Kidney epithelial cell (primary cell): ENCODE measurements at regions not wholly inside any gene's neighbourhood (a gene's known extent, or its start where the extent isn't known, plus 50 kb on each side); places are given as distances from the start of the nearest gene placed in this dataset.

Source experiments
- DNase-seq: peaks from one replicate; pipeline ENCODE4 v3.0.0-alpha.2; 2010; ENCODE audit warnings: low read depth
- H3K27me3 ChIP-seq: 2 replicates; pipeline ENCODE4 v1.6.0; 2011; ENCODE audit warnings: low read length; ENCODE audit not compliant: control insufficient read depth, insufficient read depth
- H3K36me3 ChIP-seq: 2 replicates; pipeline ENCODE4 v1.5.1; 2011; ENCODE audit warnings: low read length; ENCODE audit not compliant: control insufficient read depth, insufficient read depth
- H3K4me3 ChIP-seq: 2 replicates; pipeline ENCODE4 v1.5.1; 2011; ENCODE audit warnings: low read depth, mild to moderate bottlenecking, control low read depth, low read length
- CTCF ChIP-seq: IDR thresholded peaks from 2 replicates; pipeline ENCODE4 v1.5.1; 2011; ENCODE audit warnings: mild to moderate bottlenecking, moderate library complexity, low read length, control low read depth, inconsistent platforms; ENCODE audit not compliant: insufficient read depth, poor library complexity, severe bottlenecking

GRCh38 chr2:188795762-188796161, 178.4 kb upstream of the COL3A1 start:
- no peak for TF ChIP-seq CTCF
- Histone ChIP-seq H3K36me3 (no peaks in the 10 kb centered on the region), H3K27me3 (no peaks in the 10 kb centered on the region), H3K4me3 (no peak overlapping the region)
- DNase-seq = no peak

- no peak for TF ChIP-seq CTCF
- Histone ChIP-seq H3K36me3 (no peaks in the 10 kb centered on the region), H3K4me3 (no peak overlapping the region)
Measured at GRCh38 chr2:188797371-188797770, 176.8 kb upstream of the COL3A1 start.

GRCh38 chr2:188798159-188798558, 176.0 kb upstream of the COL3A1 start:
- no peak for TF ChIP-seq CTCF
- no peaks in the 10 kb centered on the region for H3K36me3 ChIP-seq
- H3K27me3 ChIP-seq = no peaks in the 10 kb centered on the region
- H3K4me3 ChIP-seq = no peak overlapping the region
- no peak for DNase-seq

More at GRCh38 chr2:188797371-188797770, 176.8 kb upstream of the COL3A1 start:
- DNase-seq = no peak
- no peaks in the 10 kb centered on the region for H3K27me3 ChIP-seq

- DNase-seq = no peak
Measured at GRCh38 chr2:188805219-188805618, 169.0 kb upstream of the COL3A1 start.

GRCh38 chr2:188808947-188809355, 165.2 kb upstream of the COL3A1 start:
- no peak for DNase-seq
- no peaks in the 10 kb centered on the region for H3K27me3 ChIP-seq
- no peak overlapping the region for H3K4me3 ChIP-seq

More at GRCh38 chr2:188805219-188805618, 169.0 kb upstream of the COL3A1 start:
- no peaks in the 10 kb centered on the region for H3K27me3 ChIP-seq
- H3K36me3 ChIP-seq = no peaks in the 10 kb centered on the region
- TF ChIP-seq CTCF = no peak
- H3K4me3 ChIP-seq = no peak overlapping the region

GRCh38 chr2:188810586-188810985, 163.6 kb upstream of the COL3A1 start:
- DNase-seq = no peak
- no peak overlapping the region for H3K4me3 ChIP-seq
- TF ChIP-seq CTCF = no peak
- H3K36me3 ChIP-seq = no peaks in the 10 kb centered on the region
- no peaks in the 10 kb centered on the region for H3K27me3 ChIP-seq

More at GRCh38 chr2:188808947-188809355, 165.2 kb upstream of the COL3A1 start:
- TF ChIP-seq CTCF = no peak
- H3K36me3 ChIP-seq = no peaks in the 10 kb centered on the region
